AG10803 (cell line): ENCODE measurements at regions not wholly inside any gene's neighbourhood (a gene's known extent, or its start where the extent isn't known, plus 50 kb on each side); places are given as distances from the start of the nearest gene placed in this dataset.

Source experiments
- DNase-seq: peaks from one replicate; pipeline ENCODE4 v3.0.0; 2010; ENCODE audit warnings: low read depth
- H3K4me3 ChIP-seq: 2 replicates; pipeline ENCODE4 v1.5.1; 2011; ENCODE audit warnings: mild to moderate bottlenecking, low read length, control low read depth
- TF ChIP-seq, protein P1 (sequence below): conservative IDR thresholded peaks from 2 replicates; pipeline ENCODE4 v1.5.1; 2011; ENCODE audit warnings: mild to moderate bottlenecking, low read length, control low read depth, inconsistent platforms

- H3K4me3 ChIP-seq: no peak overlapping the region
- DNase-seq: no peak
- TF ChIP-seq, protein P1, sequence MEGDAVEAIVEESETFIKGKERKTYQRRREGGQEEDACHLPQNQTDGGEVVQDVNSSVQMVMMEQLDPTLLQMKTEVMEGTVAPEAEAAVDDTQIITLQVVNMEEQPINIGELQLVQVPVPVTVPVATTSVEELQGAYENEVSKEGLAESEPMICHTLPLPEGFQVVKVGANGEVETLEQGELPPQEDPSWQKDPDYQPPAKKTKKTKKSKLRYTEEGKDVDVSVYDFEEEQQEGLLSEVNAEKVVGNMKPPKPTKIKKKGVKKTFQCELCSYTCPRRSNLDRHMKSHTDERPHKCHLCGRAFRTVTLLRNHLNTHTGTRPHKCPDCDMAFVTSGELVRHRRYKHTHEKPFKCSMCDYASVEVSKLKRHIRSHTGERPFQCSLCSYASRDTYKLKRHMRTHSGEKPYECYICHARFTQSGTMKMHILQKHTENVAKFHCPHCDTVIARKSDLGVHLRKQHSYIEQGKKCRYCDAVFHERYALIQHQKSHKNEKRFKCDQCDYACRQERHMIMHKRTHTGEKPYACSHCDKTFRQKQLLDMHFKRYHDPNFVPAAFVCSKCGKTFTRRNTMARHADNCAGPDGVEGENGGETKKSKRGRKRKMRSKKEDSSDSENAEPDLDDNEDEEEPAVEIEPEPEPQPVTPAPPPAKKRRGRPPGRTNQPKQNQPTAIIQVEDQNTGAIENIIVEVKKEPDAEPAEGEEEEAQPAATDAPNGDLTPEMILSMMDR: no peak
Observed at GRCh38 chr14:98244966-98245569, 1026.9 kb downstream of the BCL11B start.

GRCh38 chr14:98249057-98249456, 1022.9 kb downstream of the BCL11B start:
- DNase-seq: no peak
- TF ChIP-seq, protein P1: no peak
- no peak overlapping the region for H3K4me3 ChIP-seq

- no peak overlapping the region for H3K4me3 ChIP-seq
- no peak for DNase-seq
- TF ChIP-seq, protein P1: no peak
Observed at GRCh38 chr14:98249476-98249875, 1022.5 kb downstream of the BCL11B start.

DNA sequence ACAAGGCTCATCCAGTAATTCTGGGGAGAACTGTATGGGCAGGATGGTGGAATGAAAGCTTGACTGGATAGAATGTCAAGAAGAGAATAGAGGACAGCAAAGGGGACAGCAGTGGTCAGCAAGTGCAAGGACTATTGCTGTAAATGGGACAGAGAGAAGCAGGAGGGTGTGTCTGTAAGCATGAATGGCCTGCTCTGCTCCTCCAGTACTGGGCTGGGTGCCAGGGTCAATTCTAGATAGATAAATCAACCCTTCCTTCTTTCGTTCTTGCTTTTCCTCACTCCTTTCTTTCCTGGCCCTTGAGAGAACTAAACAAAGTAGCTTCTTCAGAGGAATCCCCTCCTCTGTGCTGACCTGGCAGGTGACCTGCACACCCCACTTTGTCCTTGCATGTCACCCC, 1019.2 kb downstream of the BCL11B start:
- DNase-seq: no peak
- no peak overlapping the region for H3K4me3 ChIP-seq
- TF ChIP-seq, protein P1: no peak

GRCh38 chr14:98259881-98260280, 1012.1 kb downstream of the BCL11B start:
- no peak for DNase-seq
- TF ChIP-seq, protein P1: no peak
- no peak overlapping the region for H3K4me3 ChIP-seq

- TF ChIP-seq, protein P1: no peak
- DNase-seq: no peak
Observed at GRCh38 chr14:98262566-98262965, 1009.4 kb downstream of the BCL11B start.

GRCh38 chr14:98269533-98269932, 1002.5 kb downstream of the BCL11B start:
- TF ChIP-seq, protein P1: no peak
- no peak overlapping the region for H3K4me3 ChIP-seq
- DNase-seq: no peak

More at GRCh38 chr14:98262566-98262965, 1009.4 kb downstream of the BCL11B start:
- H3K4me3 ChIP-seq: no peak overlapping the region
